WERI-Rb-1 (cell line): ENCODE measurements at regions not wholly inside any gene's neighbourhood (a gene's known extent, or its start where the extent isn't known, plus 50 kb on each side); places are given as distances from the start of the nearest gene placed in this dataset.

Source experiments
- DNase-seq: peaks from one replicate; pipeline ENCODE4 v3.0.0-alpha.2; 2020
- H3K27ac ChIP-seq: fragments of 250-450 bp; sonication (Bioruptor Pico); 2 replicates; pipeline ENCODE4 v1.5.1; 2020; ENCODE audit warnings: mild to moderate bottlenecking, moderate library complexity
- H3K27me3 ChIP-seq: fragments of 250-450 bp; sonication (Bioruptor Pico); 2 replicates; pipeline ENCODE4 v1.5.1; 2021; ENCODE audit warnings: mild to moderate bottlenecking, low read depth, moderate library complexity; ENCODE audit not compliant: insufficient read depth, severe bottlenecking
- H3K36me3 ChIP-seq: fragments of 250-450 bp; sonication (Bioruptor Pico); 2 replicates; pipeline ENCODE4 v1.5.1; 2020; ENCODE audit warnings: mild to moderate bottlenecking, moderate library complexity
- H3K4me3 ChIP-seq: 2 replicates; pipeline ENCODE4 v1.5.1; 2011; ENCODE audit warnings: low read depth, mild to moderate bottlenecking, control low read depth, low read length
- H3K9me3 ChIP-seq: fragments of 250-450 bp; sonication (Bioruptor Pico); 2 replicates; pipeline ENCODE4 v1.5.1; 2021; ENCODE audit warnings: mild to moderate bottlenecking, moderate library complexity; ENCODE audit not compliant: severe bottlenecking
- TF ChIP-seq, protein P1 (sequence below): IDR thresholded peaks from 2 replicates; pipeline ENCODE4 v1.5.1; 2011; ENCODE audit warnings: low read depth, mild to moderate bottlenecking, control low read depth, inconsistent platforms, low read length

GRCh38 chr3:72543246-72543645 lies 305.0 kb downstream of the SHQ1 start:
- Histone ChIP-seq H3K36me3 (no peaks in the 10 kb centered on the region), H3K4me3 (no peak overlapping the region), H3K27me3 (no peaks in the 10 kb centered on the region), H3K27ac (no peak overlapping the region), H3K9me3 (peaks cover 3% of the 10 kb centered on the region)
- TF ChIP-seq, protein P1, sequence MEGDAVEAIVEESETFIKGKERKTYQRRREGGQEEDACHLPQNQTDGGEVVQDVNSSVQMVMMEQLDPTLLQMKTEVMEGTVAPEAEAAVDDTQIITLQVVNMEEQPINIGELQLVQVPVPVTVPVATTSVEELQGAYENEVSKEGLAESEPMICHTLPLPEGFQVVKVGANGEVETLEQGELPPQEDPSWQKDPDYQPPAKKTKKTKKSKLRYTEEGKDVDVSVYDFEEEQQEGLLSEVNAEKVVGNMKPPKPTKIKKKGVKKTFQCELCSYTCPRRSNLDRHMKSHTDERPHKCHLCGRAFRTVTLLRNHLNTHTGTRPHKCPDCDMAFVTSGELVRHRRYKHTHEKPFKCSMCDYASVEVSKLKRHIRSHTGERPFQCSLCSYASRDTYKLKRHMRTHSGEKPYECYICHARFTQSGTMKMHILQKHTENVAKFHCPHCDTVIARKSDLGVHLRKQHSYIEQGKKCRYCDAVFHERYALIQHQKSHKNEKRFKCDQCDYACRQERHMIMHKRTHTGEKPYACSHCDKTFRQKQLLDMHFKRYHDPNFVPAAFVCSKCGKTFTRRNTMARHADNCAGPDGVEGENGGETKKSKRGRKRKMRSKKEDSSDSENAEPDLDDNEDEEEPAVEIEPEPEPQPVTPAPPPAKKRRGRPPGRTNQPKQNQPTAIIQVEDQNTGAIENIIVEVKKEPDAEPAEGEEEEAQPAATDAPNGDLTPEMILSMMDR: no peak
- no peak for DNase-seq

DNA sequence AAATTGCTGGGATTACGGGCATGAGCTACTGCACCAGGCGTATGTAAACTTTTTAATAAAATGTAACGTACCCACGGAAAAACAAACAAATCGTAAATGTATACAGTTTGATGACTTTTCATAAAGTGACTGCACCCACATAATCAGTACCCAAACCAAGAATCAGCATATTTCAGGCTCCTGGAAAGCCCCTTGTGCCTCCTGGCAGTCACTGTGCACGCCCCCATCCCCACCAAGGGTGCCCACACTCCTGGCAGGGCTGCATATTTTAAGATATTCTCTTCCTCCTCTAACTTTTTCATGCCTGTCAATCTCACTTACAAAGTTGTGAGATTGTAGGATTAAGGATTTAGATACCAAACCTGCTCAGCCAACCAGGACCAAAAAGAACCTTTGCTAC lies 305.5 kb downstream of the SHQ1 start:
- H3K27me3 ChIP-seq: no peaks in the 10 kb centered on the region
- no peaks in the 10 kb centered on the region for H3K36me3 ChIP-seq
- H3K4me3 ChIP-seq: no peak overlapping the region
- TF ChIP-seq, protein P1: no peak
- peaks cover 3% of the 10 kb centered on the region for H3K9me3 ChIP-seq
- no peak overlapping the region for H3K27ac ChIP-seq
- DNase-seq: no peak

DNA sequence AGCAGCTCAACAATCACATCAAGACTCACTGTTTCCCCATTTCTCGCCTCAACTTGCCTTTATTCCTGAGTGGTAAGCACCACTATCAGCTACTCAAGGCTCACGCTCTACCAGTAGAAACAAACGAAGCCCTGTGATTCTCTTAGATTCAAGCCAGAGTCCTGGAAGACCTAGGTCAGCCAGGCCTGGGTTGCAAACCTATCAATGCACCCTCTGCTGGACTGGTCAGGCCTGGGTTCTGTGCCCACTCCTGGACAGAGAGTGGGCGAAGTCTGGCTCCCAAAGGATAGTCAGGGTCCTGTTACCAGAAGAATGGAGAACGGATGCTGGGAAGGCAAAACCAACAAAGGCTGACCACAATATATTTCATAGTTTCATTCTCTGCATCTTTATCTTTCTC lies 308.4 kb downstream of the SHQ1 start:
- Histone ChIP-seq H3K36me3 (no peaks in the 10 kb centered on the region), H3K4me3 (no peak overlapping the region), H3K27ac (no peak overlapping the region), H3K27me3 (no peaks in the 10 kb centered on the region), H3K9me3 (peaks cover 3% of the 10 kb centered on the region)
- TF ChIP-seq, protein P1: no peak
- DNase-seq: no peak

- DNase-seq: no peak
- peaks cover 3% of the 10 kb centered on the region for H3K9me3 ChIP-seq
Measured at GRCh38 chr3:72538070-72538745, 310.0 kb downstream of the SHQ1 start.

GRCh38 chr3:72537448-72537847 lies 310.8 kb downstream of the SHQ1 start:
- no peak overlapping the region for H3K27ac ChIP-seq
- TF ChIP-seq, protein P1: no peak
- H3K36me3 ChIP-seq: no peaks in the 10 kb centered on the region
- no peak for DNase-seq
- peaks cover 3% of the 10 kb centered on the region for H3K9me3 ChIP-seq
- H3K27me3 ChIP-seq: no peaks in the 10 kb centered on the region
- no peak overlapping the region for H3K4me3 ChIP-seq

More at GRCh38 chr3:72538070-72538745, 310.0 kb downstream of the SHQ1 start:
- H3K27ac ChIP-seq: no peak overlapping the region
- H3K4me3 ChIP-seq: no peak overlapping the region
- TF ChIP-seq, protein P1: no peak
- no peaks in the 10 kb centered on the region for H3K27me3 ChIP-seq
- no peaks in the 10 kb centered on the region for H3K36me3 ChIP-seq

GRCh38 chr3:72536878-72537267 lies 311.4 kb downstream of the SHQ1 start:
- TF ChIP-seq, protein P1: no peak
- Histone ChIP-seq H3K4me3 (no peak overlapping the region), H3K27me3 (no peaks in the 10 kb centered on the region), H3K27ac (no peak overlapping the region), H3K36me3 (no peaks in the 10 kb centered on the region), H3K9me3 (peaks cover 3% of the 10 kb centered on the region)
- DNase-seq: no peak
